Neural progenitor cell (in vitro differentiated cells): ENCODE measurements at regions not wholly inside any gene's neighbourhood (a gene's known extent, or its start where the extent isn't known, plus 50 kb on each side); places are given as distances from the start of the nearest gene placed in this dataset.

Source experiments
- DNase-seq: peaks from one replicate; pipeline ENCODE4 v3.0.0-alpha.2; 2016; ENCODE audit warnings: low spot score
- H2AFZ ChIP-seq: fragments of 200-600 bp; sonication (generic); replicated peaks from 2 replicates; pipeline ENCODE4 v1.6.1; 2016; ENCODE audit warnings: antibody characterized with exemption
- H3F3A ChIP-seq: fragments of 200-600 bp; sonication (generic); 2 replicates; pipeline ENCODE4 v1.6.1; 2016; ENCODE audit warnings: antibody characterized with exemption, low read depth
- H3K27ac ChIP-seq: fragments of 200-600 bp; sonication (generic); 2 replicates; pipeline ENCODE4 v1.5.1; 2016; ENCODE audit warnings: mild to moderate bottlenecking
- H3K27me3 ChIP-seq: fragments of 200-600 bp; sonication (generic); 2 replicates; pipeline ENCODE4 v1.6.1; 2016; ENCODE audit warnings: mild to moderate bottlenecking, moderate library complexity
- H3K36me3 ChIP-seq: fragments of 200-600 bp; sonication (generic); 2 replicates; pipeline ENCODE4 v1.5.1; 2016
- H3K4me1 ChIP-seq: fragments of 200-600 bp; sonication (generic); 2 replicates; pipeline ENCODE4 v1.6.1; 2016; ENCODE audit warnings: mixed run types
- H3K4me2 ChIP-seq: fragments of 200-600 bp; sonication (generic); 2 replicates; pipeline ENCODE4 v1.6.1; 2016
- H3K4me3 ChIP-seq: fragments of 200-600 bp; sonication (generic); 2 replicates; pipeline ENCODE4 v1.5.1; 2016
- H3K79me2 ChIP-seq: fragments of 200-600 bp; sonication (generic); 2 replicates; pipeline ENCODE4 v1.6.1; 2016; ENCODE audit warnings: low read depth
- H3K9ac ChIP-seq: fragments of 200-600 bp; sonication (generic); 2 replicates; pipeline ENCODE4 v1.6.1; 2016
- H3K9me3 ChIP-seq: fragments of 200-600 bp; sonication (generic); 2 replicates; pipeline ENCODE4 v1.5.1; 2016; ENCODE audit warnings: low read depth
- H4K20me1 ChIP-seq: fragments of 200-600 bp; sonication (generic); 2 replicates; pipeline ENCODE4 v1.6.1; 2016; ENCODE audit warnings: low read depth
- H3K27ac Mint-ChIP-seq: 3 replicates; pipeline ENCODE4 v1.8.0; 2021; ENCODE audit warnings: mixed read lengths
- H3K27me3 Mint-ChIP-seq: 2 replicates; pipeline ENCODE4 v1.8.0; 2022; ENCODE audit warnings: low read depth, mild to moderate bottlenecking, inconsistent platforms, moderate library complexity, mixed read lengths; ENCODE audit not compliant: insufficient read depth
- H3K36me3 Mint-ChIP-seq: 3 replicates; pipeline ENCODE4 v1.8.0; 2021; ENCODE audit warnings: mixed read lengths
- H3K4me1 Mint-ChIP-seq: 3 replicates; pipeline ENCODE4 v1.8.0; 2021; ENCODE audit warnings: mixed read lengths
- H3K4me3 Mint-ChIP-seq: 3 replicates; pipeline ENCODE4 v1.8.0; 2021; ENCODE audit warnings: mild to moderate bottlenecking, moderate library complexity, mixed read lengths
- H3K9me3 Mint-ChIP-seq: 3 replicates; pipeline ENCODE4 v1.8.0; 2020; ENCODE audit warnings: mixed read lengths
- CTCF ChIP-seq: fragments of 200-600 bp; sonication (generic); IDR thresholded peaks from 2 replicates; pipeline ENCODE4 v1.5.1; 2017; ENCODE audit warnings: antibody characterized with exemption, mild to moderate bottlenecking
- EZH2 ChIP-seq: fragments of 200-600 bp; sonication (generic); IDR thresholded peaks from 2 replicates; pipeline ENCODE4 v1.6.1; 2017; ENCODE audit warnings: antibody characterized with exemption, mild to moderate bottlenecking, moderate library complexity
- EZH2phosphoT487 ChIP-seq: fragments of 200-600 bp; sonication (generic); IDR thresholded peaks from 2 replicates; pipeline ENCODE4 v1.6.1; 2017; ENCODE audit warnings: antibody characterized with exemption

- no peak overlapping the region for H3K4me2 ChIP-seq
- no peaks in the 10 kb centered on the region for H3K27me3 ChIP-seq
- peaks cover 6% of the 10 kb centered on the region for H3K4me1 ChIP-seq
- DNase-seq: no peak
- no peak for TF ChIP-seq EZH2
- TF ChIP-seq EZH2phosphoT487: no peak
- no peak for TF ChIP-seq CTCF
- no peaks in the 10 kb centered on the region for H4K20me1 ChIP-seq
- no peak overlapping the region for H3K4me3 ChIP-seq
- H3K27ac ChIP-seq: no peak overlapping the region
- Mint-ChIP-seq H3K9me3 (no peaks in the 10 kb centered on the region), H3K36me3 (no peaks in the 10 kb centered on the region), H3K4me3 (no peak overlapping the region), H3K4me1 (peaks cover 3% of the 10 kb centered on the region), H3K27me3 (peaks cover 2% of the 10 kb centered on the region), H3K27ac (no peak overlapping the region)
- no peaks in the 10 kb centered on the region for H3K36me3 ChIP-seq
- no peak overlapping the region for H2AFZ ChIP-seq
- no peaks in the 10 kb centered on the region for H3K79me2 ChIP-seq
- H3K9me3 ChIP-seq: no peaks in the 10 kb centered on the region
- H3K9ac ChIP-seq: no peak overlapping the region
- no peaks in the 10 kb centered on the region for H3F3A ChIP-seq
Observed at GRCh38 chr2:187710791-187711521, 156.7 kb upstream of the TFPI start.

GRCh38 chr2:187715590-187715989 is 161.4 kb upstream of the TFPI start:
- Histone ChIP-seq H3K36me3 (no peaks in the 10 kb centered on the region), H3K27ac (no peak overlapping the region), H3K9me3 (no peaks in the 10 kb centered on the region), H4K20me1 (no peaks in the 10 kb centered on the region), H3K27me3 (no peaks in the 10 kb centered on the region), H3K4me2 (no peak overlapping the region), H3F3A (no peaks in the 10 kb centered on the region), H3K4me3 (no peak overlapping the region), H3K9ac (no peak overlapping the region), H3K4me1 (peaks cover 6% of the 10 kb centered on the region), H2AFZ (no peak overlapping the region), H3K79me2 (no peaks in the 10 kb centered on the region)
- Mint-ChIP-seq H3K36me3 (no peaks in the 10 kb centered on the region), H3K27ac (no peak overlapping the region), H3K4me1 (peaks cover 3% of the 10 kb centered on the region), H3K9me3 (no peaks in the 10 kb centered on the region), H3K4me3 (no peak overlapping the region), H3K27me3 (peaks cover 2% of the 10 kb centered on the region)
- DNase-seq: no peak
- no peak for TF ChIP-seq EZH2
- TF ChIP-seq EZH2phosphoT487: no peak
- TF ChIP-seq CTCF: no peak

- Mint-ChIP-seq H3K36me3 (no peaks in the 10 kb centered on the region), H3K9me3 (no peaks in the 10 kb centered on the region), H3K27ac (no peak overlapping the region), H3K4me3 (no peak overlapping the region), H3K27me3 (peaks cover 2% of the 10 kb centered on the region), H3K4me1 (peaks cover 3% of the 10 kb centered on the region)
- Histone ChIP-seq H2AFZ (no peak overlapping the region), H3F3A (no peaks in the 10 kb centered on the region), H3K9me3 (no peaks in the 10 kb centered on the region), H3K27me3 (no peaks in the 10 kb centered on the region), H3K4me3 (no peak overlapping the region), H3K79me2 (no peaks in the 10 kb centered on the region), H4K20me1 (no peaks in the 10 kb centered on the region), H3K27ac (no peak overlapping the region), H3K4me2 (no peak overlapping the region), H3K4me1 (peaks cover 6% of the 10 kb centered on the region), H3K36me3 (no peaks in the 10 kb centered on the region), H3K9ac (no peak overlapping the region)
- no peak for TF ChIP-seq EZH2phosphoT487
- TF ChIP-seq CTCF: no peak
- no peak for TF ChIP-seq EZH2
- no peak for DNase-seq
Observed at GRCh38 chr2:187716301-187716700, 162.1 kb upstream of the TFPI start.
